ENCODE measurements at regions not wholly inside any gene's neighbourhood (a gene's known extent, or its start where the extent isn't known, plus 50 kb on each side); places are given as distances from the start of the nearest gene placed in this dataset.

DNA sequence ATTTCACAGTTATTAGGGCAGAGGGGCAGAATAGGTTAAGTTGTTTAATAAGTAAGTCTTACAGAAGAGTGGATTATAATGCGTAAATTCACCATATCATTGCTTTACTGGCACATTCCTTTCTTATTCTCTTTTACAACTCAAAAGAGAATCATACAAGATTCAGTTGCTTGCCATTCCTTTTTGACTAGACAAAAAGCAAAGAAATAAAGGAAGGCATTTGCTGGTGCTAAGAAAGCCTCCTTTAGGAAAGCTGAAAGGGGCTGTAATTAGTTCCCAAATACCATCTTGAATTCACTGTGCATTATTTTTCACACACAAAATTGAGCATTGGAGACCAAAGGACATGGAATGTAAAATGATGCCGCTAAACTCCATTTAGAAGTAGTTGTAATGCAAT, 499.3 kb downstream of the NXPH1 start:
- no peak for DNase-seq

DNA sequence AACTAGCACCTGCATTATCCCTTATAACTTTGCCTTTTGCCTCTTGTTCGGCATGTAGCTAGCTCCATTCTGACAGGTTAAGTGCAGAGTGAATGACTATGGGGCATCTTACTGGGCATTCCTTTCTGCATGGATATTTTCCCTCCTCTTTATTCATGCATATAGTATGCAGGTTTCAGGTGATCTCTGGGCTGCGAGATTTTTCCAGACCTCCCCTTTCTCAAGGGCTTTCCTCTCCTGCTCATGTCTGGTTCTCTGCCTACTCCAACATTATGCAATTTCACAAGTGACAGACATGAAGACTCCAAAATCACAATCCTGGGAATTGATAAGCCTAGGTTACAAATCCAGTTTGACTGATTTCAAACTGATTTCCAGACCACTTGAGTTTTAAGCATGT, 503.8 kb downstream of the NXPH1 start:
- DNase-seq: no peak

DNA sequence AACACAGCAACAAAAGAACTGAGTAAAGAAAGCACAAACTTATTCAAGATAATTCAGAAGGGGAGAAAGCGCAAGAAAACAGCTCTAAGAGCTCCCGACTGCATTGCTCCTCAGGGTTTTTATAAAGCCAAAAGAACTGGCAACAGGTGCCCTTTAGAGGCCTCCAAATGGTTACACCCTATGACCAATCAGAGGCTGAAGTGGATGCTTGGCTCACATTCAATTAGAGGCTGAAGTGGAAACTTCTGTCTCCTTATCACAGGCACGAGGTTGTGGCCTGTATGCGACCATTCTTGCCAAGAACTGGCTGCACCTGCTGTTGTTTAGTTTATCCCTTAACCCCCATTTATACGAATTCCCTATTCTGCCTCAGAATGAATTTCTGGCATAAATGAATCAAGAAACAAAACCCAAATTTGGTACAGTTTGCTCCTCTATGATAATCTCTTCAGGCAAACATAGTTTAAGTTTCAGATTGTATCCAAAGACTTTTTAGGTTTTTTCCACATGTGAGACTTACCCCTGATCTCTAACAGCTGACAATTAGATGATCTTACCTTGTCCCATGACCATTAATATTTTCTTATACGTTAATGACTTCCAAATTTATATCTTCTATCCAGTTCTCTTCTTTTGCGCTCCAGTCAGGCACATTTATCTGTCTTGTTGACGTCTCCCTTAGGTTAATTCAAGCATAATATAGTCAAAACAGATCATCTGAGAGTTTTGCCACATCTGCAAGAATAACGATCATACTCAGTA, 504.8 kb downstream of the NXPH1 start:
- no peak for DNase-seq

DNA sequence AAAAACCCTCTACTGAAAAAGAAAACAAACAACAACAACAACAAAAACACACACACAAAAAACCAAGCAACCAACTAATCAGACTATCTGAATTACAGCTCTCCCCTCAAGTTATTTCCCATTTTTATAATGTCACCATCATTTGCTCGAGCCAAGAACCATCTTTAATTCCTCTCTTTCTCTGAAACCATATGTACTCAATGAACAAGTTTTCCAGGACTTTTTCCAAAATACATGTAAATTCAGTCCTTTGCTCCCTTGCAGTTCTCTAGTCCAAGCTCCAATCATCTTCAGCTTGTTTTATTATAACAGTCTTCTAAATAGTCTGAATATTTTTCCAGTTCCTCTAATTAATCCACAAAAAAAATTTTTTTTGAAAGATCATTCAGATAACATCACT, 506.0 kb downstream of the NXPH1 start:
- no peak for DNase-seq

DNA sequence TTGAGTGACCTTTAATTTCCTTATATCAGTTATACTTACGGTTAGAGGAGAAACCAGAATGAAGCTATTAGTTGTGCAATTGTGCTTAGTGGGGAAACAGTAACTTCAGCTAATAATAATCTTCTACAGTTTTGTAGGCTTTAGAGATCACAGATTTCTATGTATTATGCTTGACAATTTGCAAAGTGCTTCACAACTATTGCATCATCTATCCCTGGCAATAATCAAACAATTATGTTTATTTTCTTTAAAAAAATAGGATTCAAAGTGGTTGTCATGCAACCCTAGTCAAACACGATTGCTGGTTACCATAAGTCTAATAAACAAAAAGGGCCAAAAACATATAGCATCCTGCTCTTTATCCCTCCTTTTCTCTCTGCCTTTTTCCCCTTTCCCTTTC, 530.3 kb downstream of the NXPH1 start:
- DNase-seq: no peak

DNA sequence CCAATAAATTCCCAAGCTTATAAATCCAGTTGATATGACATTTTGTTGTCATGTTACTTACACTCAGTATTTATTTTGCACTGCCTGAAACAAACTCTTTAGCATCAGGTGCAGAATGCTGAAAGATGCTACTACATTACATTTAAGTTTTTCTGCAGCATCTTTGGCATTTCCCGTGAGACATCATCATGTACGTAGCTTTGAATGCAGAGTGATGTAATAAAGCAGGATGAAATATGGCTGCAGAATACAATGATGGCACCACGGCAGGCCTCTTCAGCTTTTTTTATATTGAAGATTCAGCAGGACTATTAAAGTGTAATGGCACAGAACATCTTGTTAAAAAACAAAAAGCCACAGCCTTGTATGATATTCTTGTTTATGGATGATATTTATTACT, 531.8 kb downstream of the NXPH1 start:
- DNase-seq: no peak

DNA sequence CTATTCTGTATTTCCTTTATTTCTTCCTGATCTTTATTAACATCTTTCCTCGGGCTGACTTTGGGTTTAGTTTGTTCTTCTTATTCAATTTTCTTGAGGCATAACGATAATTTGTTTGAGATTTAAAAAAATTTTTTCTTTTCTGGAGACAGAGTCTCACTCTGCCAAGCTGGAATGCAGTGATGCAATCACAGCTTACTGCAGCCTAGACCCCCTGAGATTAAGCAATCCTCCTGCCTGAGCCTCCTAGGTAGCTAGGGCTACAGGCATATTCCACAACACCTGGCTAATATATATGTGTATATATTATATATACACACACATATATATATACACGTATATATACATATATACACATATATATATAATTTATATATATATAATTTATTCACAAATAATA, 540.2 kb downstream of the NXPH1 start:
- DNase-seq: no peak

DNA sequence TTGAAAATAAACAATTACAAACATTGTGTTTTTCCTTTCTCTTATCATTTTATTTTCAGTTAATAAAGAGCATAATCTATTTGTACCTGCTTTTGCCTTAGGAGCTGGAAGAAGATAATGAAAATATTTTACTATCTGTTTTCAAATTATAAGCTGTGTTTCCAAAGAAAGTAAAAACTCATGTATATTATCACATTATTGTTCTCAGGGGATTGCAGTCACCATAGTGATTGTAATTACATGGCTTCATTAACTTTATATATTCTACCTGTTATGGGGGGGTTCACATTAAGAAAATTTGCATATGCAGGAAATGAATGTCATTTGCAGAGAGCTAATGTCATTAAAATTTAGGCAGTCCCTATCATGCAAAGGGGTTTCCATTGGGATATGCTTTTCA, 542.3 kb downstream of the NXPH1 start:
- no peak for DNase-seq

DNA sequence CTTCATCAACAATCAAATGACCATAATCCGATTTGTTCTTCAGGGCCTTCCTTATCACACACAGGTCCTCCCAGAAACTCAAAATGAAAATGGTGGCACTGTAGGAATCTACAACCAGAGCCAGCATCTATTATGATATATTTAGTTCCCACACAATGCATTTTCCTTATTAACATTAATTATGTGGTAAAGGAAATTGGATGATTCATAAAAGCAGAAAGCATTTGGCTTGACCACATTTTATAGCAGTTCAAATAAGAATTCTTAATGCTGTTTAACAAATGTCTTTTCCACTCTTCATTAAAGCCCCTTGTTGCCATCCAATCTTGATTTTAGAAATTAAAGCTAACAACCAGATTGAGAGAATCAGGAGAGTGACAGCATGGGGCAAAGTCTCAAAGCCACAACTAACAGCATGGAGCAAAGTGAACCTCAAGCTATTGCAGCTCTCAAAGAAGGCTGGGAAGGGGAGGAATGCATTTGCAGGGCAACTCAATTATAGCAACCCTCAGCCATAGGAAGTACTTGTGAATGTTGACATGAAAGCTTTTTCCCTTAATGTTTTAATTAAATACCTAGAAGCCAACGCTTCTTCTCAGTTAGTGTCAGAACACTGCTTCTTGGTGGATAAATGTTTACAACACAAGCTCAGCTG, 549.1 kb downstream of the NXPH1 start:
- DNase-seq: no peak

DNA sequence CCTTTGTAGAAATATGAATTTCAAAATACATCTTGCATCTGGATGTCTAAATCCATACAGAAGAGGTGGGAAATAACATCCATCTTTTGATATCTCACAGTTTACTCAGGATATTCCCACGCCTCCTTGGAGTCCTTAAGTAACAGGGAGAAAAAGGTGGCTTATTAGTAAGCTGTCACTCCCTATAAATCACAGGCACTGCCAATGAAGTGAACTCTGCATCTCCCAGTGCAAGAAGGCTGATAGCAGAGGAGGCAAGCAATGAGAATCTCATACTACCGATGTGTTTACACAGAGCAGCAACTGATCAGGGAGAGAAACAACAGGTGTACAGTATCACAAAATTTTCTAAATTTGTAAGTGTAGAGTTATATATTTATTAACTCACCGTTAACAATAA, 551.8 kb downstream of the NXPH1 start:
- no peak for DNase-seq

DNA sequence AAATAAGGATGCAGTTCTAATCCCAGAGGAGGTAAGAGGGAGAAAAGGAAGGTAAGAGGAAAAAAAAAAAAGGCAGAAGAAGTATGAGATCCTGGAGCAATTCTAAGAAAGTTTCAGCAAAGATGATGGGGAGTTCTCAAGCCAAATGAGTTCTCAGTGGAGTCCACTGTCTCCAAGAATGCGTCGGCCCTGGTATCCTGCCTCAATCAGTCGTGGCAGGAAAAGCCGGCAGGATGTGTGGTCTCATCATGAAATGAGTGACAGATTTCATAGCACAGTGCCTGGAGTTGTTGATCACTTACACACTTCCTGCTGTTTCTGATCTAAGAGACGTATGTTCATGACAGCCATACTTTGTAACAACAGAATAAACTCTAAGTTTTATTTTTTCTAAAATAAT, 554.9 kb downstream of the NXPH1 start:
- DNase-seq: no peak

DNA sequence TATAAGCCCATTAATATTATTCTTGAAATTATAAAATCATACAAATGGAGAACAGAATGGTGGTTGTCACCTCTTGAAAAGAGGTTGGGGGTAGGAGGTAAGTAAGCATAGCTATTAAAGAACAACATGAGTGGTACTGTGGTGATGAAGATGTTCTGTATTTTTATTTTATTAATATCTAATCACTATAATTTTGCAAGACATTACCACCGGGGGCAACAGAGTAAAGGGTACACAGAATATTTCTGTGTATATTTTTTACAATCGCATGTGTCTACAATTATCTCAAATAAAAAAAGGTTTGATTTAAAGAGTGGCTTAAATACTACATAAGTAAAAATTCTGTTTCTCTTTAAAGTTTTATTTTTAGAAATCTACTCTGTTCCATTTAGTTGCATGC, 557.8 kb downstream of the NXPH1 start:
- no peak for DNase-seq

DNA sequence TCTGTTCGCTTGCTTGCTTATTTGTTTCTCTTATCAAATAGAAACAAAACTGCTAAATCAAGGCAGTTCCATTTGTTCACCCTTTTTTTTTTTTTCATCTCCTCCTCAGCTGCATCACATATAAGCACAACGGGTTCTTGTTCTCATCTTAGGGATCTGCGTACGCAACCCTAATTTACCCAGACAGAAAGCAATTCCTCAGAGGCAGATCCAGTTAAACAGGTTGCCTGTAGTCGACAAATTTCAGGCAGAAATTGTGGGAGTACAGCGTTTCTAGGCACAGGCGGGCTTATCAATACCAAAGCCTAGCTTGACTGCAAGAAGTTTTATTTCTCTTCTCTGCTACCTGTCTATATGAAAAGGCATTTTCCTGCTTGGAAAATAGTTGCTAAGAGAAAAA, 565.4 kb downstream of the NXPH1 start:
- DNase-seq: peak in 1 of 56 donors; percentile 1

DNA sequence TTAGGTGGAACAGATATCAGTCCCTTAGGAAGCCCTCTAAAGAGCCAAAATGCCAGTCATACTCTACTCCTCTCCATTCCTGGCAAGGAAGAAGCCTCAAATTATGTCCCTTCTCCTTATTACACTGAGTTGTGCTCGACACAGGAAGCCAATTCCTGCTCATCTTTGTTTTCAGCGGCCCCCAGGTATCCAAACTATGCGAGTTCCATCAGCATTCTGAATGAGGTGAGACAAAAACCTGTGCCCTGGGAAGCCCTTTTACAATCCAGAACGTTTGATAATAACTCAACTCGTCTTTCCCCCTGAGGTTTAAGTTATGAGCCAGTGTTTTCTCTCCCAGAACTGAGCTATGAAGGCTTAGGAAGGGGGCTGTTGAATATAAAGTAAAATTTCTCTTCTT, 580.5 kb downstream of the NXPH1 start:
- DNase-seq: no peak

DNA sequence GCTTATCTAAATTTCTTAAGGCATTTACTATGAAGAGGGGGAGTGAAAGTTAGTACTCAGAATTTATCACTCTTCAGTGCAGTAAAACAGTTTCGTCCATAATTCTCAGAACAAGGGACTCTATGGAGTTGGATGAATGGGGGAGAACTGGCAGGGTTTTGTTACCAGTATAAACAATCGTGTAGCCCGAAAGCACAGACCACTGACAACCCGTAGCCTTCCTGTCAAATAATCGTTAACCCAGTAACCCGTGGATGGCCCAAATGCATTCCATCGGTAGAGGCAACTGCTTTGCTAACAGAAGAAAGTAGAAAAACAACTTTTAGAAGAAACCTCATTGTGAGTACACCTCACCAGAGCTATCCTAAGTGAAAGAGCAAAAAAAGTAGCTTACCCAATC, 583.9 kb downstream of the NXPH1 start:
- no peak for DNase-seq

DNA sequence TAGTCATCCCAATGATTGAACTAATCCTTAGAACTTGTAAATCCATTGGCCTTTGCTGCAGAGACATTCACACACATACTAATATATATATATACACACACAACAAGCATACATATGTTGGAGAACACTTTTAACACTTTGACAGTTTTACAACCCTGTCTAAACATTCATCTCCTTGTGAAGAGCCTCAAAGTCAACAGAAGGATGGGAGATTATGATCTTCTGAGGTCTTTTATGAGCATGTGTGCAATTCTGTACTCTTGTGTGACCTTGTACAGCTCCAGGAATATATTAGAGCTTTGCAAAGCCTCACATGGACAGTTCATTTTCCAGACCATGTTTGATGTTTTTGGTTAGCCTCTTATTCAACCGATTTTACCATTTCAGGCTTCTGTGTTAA, 589.0 kb downstream of the NXPH1 start:
- DNase-seq: no peak

DNA sequence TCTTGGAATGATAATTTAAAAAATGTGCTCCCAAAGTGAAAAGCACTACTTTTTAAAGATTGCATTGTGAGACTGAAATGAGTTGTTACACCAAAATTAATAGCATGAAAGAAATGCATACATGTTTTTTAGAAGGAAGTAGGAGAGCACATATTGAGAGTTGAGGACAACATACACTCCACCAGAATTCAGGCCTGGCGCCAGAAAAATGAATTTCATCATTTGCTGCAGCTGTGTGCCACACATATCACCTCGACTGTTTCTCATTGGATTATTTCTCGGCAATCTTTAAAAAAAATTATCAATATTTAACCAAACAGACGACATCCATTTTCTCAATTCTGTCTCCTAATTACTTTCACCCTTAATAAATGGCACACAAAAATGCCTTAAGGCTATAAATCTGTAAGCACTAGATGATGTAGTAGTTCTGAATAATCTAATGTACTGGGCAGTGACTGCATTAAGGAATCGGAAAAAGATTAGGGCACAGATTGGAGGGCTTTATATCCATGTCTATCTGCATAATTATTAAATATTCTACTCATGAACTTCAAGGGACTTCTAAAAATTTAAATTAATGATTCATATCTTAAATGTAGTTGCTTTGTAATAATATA, 590.4 kb downstream of the NXPH1 start:
- no peak for DNase-seq

DNA sequence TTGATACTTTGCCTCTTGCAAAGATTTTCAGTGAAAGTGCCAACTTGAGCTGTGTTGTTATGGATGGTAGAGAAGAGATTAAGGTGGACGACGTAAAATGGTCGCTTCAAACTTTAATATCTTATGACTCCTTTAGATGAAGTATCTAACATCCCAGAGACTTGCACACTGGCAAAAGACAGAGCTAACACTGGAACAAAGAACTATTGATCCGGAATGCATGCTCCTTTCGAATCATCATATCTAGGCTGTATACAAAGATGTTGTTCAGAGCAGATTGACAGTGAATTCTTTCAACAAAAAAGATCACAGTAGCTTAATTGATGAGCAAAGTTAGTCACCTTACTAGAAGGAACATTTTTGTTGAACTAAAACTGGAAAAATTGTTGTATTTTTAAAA, 592.7 kb downstream of the NXPH1 start:
- peak in 1 of 56 donors; percentile 7 for DNase-seq

DNA sequence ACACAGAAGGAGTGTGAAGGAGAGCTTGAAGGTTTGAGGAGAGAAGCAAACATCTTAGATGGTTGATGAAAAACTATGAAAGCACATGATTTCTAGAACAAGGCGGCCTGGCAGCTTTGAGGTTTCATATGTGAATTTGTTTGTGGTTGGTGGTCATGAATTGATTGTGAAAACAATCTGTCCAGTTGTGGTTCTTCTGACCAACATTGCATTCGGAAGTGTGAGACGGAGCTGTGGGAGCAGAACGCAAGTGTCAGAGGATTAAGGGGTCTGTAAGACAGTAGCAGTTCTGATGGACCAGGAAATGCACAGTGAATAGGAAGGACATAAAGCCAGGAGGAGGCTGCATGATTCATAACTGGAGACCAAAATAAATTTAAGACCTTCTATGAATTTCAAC, 594.6 kb downstream of the NXPH1 start:
- no peak for DNase-seq

DNA sequence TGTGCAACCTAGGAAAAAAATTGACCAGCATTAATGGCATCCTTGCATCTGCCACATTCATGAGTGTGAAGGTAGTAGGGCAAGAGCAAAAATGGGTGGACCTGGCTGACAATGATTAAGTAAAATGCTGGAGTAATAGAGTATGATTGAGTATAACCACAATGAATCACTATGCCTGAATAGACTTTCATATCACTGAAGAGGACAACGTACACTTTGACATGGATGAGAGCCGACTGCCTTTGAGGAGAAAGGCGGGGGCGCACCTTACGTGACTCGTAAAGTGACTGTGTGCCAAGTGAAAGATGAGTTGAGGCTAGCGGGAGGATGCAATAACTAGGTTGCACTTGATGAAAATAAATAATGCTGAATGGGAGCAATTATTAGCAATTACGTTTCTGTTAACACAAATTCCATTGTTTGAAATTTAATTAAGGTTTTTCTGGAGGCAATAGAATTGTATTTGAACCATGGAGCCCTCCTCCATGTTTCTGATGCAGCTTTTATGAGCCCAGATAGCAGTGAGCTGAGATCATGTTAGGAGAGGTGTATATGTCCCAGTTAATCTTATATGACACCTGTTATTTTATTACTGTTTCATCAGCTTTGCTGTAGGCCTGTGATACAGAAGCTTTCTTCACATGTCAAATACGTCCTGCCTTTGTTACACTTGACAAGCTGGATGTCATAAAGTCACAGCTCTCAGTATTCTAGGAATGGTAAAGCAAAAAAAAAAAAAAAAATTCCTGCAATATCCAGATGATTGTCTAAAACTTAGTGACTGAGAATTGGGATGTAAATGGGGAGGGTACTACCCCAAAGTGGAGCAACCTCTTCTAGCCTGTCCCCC, 596.5 kb downstream of the NXPH1 start:
- DNase-seq: no peak

DNA sequence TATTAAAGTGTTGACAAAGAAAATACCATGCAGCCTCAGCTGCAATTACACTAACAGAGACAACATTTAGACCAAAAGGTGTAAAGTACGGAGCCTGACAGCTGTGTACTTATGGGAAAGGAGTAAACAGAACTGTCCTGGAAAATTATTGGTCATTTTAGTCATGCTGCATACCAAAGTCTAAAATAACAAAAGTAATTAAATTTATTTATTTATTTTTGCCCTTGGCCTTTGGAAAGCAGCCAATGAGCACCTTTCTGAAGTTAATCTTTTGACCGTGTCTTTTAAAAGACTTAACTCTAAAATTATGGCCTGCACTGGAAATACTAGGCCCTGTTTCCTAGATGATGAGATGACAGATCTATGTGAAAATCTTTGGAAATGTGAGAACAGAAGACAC, 597.6 kb downstream of the NXPH1 start:
- no peak for DNase-seq

DNA sequence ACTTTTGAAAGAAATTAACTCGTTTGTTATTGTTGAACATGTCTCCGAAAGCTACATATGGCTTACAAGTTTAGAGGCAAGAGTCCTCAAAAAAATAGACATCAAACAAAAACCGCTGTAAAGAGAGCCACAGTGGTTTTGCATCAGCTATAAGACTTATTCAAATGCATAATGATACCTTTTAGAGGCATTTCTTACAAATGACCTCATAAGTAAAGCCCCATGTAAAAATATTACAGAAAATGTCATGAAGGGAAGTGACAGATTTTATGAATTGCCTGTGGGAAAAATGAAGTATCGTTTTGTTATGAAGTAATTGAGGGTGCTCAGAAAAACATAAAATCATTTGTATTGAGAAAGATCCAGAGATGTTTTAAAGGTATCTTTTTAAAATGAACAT, 598.0 kb downstream of the NXPH1 start:
- DNase-seq: no peak

Measured in amygdala (tissue), 56 donors.